ENCODE measurements at regions not wholly inside any gene's neighbourhood (a gene's known extent, or its start where the extent isn't known, plus 50 kb on each side); places are given as distances from the start of the nearest gene placed in this dataset.
"Not testable (repeated sequence)": the region's sequence is repeated elsewhere in the genome, so short reads cannot be mapped to it uniquely, and the experiment has no call there.

DNA sequence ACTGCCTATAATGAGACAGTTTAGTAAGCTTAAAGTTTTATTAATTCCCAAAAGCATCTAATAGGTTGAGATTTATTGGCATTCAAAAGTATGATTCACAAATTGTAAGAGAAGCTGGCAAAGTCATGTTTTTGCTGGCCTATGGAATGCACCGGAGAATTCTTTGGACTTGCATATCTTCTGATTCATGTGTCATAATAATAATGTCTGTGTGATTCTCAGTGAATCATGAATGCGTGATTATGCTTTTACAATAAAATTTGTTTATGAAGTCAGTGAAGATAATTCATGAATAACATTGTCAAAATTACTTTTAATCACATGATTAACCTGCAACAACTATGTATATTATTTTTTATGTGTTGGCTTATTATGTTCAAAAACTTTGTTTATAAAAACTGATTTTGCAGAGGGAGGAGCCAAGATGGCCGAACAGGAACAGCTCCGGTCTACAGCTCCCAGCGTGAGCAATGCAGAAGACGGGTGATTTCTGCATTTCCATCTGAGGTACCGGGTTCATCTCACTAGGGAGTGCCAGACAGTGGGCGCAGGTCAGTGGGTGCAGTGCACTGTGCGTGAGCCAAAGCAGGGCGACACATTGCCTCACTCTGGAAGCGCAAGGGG lies 389.2 kb downstream of the SRGAP2C start:
- DNase-seq: not testable (repeated sequence)

DNA sequence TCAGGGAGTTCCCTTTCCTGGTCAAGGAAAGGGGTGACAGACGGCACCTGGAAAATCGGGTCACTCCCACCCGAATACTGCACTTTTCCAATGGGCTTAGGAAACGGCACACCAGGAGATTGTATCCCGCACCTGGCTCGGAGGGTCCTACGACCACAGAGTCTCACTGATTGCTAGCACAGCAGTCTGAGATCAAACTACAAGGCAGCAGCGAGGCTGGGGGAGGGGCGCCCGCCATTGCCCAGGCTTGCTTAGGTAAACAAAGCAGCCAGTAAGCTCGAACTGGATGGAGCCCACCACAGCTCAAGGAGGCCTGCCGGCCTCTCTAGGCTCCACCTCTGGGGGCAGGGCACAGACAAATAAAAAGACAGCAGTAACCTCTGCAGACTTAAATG lies 389.7 kb downstream of the SRGAP2C start:
- DNase-seq: not testable (repeated sequence)

DNA sequence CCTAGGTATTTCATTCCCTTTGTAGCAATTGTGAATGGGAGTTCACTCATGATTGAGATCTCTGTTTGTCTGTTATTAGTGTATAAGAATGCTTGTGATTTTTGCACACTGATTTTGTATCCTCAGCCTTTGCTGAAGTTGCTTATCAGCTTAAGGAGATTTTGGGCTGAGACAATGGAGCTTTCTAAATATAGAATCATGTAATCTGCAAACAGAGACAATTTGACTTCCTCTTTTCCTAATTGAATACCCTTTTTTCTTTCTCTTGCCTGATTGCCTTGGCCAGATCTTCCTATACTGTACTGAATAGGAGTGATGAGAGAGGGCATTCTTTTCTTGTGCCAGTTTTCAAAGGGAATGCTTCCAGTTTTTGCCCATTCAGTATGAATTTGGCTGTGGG lies 398.1 kb downstream of the SRGAP2C start:
- DNase-seq: not testable (repeated sequence)

DNA sequence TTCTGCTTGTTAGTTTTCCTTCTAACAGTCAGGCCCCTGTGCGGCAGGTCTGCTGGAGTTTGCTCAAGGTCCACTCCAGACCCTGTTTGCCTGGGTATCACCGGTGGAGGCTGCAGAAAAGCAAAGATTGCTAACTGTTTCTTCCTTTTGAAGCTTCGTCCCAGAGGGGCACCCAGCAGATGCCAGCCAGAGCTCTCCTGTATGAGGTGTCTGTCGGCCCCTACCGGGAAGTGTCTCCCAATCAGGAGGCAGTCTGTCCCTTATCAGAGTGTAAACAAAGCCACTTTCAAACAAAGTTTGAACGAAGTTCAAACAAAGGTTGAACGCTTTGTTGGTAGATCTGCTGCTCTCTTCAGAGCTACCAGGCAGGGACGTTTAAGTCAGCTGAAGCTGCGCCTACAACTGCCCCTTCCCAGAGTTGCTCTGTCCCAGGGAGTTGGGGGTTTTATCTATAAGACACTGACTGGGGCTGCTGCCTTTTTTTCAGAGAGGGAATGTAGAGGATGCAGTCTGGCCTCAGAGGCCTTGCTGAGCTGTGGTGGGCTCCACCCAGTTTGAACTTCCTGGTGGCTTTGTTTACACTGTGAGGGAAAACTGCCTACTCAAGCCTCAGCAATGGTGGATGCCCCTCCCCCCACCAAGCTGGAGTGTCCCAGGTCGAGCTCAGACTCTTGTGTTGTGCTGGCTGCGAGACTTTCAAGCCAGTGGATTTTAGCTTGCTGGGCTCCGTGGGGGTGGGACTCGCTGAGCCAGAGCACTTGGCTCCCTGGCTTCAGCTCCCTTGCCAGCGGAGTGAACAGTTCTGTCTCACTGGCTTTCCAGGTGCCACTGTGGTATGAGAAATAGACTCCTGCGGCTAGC lies 401.8 kb downstream of the SRGAP2C start:
- no peak for DNase-seq

DNA sequence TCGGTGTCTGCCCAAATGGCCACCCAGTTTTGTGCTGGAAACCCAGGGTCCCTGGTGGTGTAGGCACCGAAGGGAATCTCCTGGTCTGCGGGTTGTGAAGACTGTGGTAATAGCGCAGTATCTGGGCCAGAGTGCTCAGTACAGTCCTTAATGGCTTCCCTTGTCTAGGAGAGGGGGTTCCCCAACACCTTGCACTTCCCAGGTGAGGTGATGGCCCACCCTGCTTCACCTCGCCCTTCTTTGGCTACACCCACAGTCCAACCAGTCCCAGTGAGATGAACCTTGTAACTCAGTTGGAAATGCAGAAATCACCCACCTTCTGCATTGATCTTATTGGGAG lies 402.4 kb downstream of the SRGAP2C start:
- no peak for DNase-seq

DNA sequence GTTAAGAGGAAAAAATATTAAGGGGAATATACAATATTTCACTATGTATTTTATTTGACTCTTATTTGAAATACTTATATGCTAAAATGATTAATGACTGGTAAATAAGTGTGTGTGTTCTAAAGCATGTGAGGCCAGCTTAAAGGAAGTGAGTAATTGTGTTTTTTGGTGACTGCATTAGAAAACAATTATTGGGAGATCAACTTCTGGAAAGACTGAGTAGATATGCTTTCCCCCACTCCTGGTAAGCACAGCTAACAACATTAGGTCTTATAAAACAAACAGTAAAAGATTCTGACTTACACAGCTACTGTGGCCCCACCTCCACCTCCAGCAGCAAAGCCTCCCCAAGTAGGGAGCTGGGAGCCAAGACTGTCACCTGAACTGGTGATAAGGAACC lies 403.0 kb downstream of the SRGAP2C start:
- no peak for DNase-seq

DNA sequence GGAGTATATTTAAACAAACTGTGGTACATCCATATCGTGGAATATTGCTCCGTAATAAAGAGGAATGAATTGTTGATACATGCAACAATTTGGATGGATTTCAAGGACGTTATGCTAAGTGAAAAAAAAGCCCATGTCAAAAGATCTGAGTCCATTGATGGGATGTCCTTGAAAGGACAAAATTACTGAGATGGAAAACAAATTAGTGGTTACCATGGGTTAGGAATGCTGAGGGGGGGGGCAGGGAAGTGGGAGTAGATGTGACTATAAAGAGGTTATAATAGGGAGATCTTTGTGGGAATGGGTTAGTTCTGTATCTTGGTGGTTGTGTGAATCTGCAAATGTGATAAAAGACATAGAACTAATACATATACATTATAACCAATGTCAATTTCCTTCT lies 409.3 kb downstream of the SRGAP2C start:
- DNase-seq: no peak

DNA sequence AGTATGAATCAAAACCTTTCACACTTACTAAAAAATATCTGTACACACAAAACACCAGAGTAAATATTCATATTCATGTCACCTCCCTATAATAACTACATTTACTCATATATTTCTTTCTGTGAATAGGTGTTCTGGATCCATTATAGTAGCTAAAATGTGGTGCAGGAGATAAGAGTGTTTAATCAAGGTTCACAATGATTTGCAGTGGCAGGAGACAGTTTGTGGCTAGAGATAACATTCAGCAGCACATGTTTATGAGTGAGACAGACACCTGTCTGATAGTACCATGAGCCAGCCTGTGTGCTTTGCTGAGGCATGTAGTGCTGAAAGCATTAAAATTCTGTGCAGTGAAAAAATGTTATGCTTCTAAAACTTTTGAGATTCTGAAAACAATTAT lies 410.3 kb downstream of the SRGAP2C start:
- no peak for DNase-seq

DNA sequence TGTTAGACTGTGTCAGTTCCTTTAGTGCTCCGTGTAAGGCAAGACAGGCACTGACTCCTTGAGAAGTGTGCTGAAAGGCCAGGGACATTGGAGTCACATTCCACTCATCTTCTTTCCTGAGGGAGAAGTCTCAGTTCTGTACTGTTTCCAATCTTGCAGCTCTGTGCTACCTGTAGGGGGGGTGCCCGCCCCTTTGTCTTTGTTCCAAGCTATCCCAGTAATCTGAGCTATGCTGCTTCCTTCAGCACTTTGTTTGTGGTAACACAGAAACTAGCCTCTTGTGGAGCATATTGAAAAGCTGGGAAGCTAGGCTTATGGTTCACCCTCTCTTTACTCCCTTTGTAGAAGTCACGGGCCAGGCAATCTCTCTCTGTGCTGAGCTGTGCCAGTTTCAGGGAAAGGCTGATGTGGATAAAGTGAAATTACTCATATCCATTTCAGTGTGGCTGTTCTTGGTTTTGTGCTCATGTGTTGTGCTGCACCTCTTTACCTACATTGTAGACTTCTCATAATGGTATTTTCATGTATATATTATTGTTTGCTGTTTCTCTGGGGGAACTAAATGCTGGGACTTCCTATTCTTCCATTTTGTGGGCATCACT lies 420.2 kb downstream of the SRGAP2C start:
- not testable (repeated sequence) for DNase-seq

DNA sequence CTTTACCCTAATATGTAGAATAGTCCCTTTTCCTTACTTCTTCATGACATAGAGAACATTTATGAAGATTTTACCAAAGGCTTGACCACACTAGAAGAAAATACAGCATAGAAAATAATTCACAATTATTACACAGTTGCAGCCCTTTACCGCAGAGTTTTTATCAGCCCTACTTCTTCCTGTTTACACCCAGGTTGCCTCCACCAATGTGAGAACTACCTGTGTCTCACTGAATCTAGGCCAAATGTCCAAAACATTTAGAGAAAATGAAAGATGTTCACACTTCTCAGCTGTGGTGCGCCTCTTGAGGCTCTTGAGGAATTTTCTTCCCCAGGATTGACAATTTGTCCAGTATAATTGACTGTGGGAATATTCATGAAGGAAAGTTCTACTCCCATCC lies 422.7 kb downstream of the SRGAP2C start:
- DNase-seq: not testable (repeated sequence)

All from NCI-H2171 treated with DMSO at 0.1 percent for 48 hours (cell line).